Putamen (tissue), 1 donor: ENCODE measurements at regions not wholly inside any gene's neighbourhood (a gene's known extent, or its start where the extent isn't known, plus 50 kb on each side); places are given as distances from the start of the nearest gene placed in this dataset.
A peak's percentile ranks its signal among the peaks of the same experiment; 100 is the strongest.

Source experiments
- DNase-seq: peaks from one replicate; pipeline ENCODE4 v3.0.0-alpha.2; 2016; ENCODE audit warnings: low spot score

DNA sequence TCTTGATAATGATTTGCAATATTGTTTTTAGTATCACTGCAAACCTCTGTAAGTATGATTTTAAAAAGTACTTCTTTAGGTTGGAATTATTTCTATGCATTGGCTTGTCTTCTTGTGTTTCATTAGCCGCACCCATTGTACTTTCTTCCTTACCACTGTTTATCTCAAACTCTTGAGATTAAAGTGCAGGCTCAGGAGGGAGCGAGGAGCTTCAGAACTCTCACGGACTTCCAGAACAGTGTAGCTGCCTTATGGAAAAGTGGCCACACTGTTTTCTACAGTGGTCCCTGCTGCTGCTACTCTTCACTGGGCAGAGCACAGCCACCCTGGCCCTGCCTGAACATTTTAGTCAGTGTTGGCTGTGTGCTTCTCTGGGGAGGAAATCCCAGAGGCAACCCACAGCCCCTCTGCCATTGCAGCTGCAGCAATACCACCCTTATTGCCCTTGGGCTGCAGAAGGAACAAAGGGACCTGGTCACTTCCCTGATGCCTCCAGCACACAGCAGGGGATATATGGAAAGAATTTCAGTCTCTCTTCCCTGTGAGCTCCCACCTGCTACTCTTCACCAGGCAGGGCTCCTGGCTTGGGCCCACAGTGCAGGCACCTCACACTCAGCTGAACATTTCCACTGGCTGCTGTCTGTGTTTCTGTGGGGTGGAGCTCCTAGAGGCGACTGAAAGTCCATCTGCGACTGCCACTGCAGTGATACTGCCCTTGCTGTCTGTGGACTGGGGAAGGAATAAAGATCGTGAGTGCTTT is 91.7 kb upstream of the MAP3K4 start:
- no peak for DNase-seq

DNA sequence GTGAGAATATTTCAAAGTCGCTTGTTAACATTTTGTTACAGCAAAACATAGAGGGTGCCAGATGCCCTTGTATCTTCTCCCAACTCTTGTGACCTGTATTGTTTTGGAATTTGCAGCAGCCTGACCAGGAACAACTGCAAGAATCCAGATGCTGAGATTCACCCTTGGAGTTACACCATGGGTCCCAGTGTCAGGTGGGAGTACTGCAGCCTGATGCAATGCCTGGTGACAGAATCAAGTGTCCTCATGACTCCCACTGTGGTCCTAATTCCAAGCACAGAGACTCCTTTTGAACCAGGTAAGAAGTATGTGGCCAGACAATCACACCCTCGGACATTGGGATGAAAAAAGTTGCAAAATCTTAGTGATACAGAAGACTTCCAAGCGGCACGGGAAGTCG is 79.6 kb upstream of the MAP3K4 start:
- DNase-seq = no peak

DNA sequence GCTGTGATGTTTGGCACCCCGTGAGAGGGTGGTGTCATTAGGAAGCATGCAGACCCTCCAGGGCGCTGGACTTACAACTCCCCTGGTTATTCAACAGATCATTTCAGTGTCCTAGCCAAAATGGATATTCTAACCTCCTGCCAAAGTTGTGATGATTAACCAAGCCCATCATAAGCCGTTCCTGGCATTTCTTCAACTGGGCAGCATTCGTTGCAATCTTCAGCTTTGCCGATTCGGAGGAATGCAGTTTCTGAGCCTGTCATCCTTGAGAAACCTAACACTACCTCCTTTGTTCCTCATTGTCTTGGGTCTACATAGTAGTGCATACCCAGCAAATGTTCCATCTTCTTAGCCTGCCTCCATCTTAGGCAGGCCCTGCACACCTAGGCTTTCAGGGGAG is 79.2 kb upstream of the MAP3K4 start:
- DNase-seq = no peak

DNA sequence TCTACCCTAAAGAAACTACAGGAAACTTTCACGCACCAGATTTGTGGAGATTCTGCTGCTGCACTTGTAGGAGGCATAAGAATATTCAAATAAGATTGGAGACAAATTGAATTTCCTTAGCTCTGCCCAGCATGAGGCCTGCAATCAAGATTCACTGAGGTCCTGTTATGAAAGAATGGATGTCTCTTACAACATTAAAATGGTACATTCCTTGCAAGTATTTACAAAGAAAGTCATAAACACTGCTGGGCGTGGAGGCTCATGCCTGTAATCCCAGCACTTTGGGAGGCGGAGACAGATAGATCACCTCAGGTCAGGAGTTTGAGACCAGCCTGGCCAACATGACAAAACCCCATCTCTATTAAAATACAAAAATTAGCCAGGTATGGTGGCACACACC is 74.0 kb upstream of the MAP3K4 start:
- DNase-seq = no peak

DNA sequence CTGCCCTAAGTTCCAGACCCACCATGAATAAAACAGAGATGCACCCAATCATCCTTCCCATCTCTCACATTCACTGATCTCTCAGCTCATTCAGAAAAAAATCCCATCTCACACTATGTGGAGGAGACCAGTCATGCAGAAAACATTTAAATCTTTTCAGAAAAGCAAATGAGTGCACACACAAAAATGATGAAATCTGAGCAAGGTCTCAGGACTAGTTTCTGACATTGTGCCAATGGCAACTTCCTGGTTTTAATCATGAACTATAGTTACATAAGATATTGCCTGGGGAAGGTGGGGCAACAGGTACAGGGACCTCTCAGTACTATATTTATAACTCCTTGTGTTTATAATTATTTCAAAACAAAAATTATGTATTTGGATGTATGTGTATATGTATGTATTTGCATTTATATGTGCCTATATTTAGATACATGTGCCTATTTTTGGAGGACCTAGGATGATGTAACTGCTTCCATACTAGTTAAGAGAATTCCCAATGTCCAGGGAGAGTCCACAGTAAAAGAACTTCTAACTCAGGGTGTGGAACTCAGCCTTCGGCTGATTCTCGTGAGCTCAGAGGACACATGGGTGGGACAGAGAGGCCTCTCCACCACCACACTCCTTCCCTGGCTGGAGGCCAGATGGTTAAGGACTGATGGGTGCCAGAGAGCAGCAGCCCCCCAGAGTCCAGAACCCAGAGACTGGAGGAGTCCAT is 71.7 kb upstream of the MAP3K4 start:
- no peak for DNase-seq

DNA sequence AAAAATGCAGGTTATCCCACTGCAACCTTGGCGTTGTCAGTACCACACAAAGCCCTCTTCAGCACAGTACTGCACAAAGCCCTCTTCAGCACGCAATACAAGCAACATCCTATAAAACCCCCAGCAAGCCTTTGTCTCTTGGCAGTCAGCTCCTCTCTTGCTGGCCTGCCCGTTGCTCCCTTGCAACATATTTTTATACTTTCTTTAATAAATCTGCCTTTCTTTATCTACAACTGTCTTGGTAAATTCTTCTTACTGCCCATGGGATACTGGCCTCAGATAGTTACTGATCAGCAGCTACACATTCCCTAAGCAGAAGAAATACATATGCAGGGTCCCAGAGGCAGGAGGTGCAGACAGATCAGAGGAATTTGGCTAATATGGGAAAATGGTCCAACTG is 70.5 kb upstream of the MAP3K4 start:
- DNase-seq = no peak

DNA sequence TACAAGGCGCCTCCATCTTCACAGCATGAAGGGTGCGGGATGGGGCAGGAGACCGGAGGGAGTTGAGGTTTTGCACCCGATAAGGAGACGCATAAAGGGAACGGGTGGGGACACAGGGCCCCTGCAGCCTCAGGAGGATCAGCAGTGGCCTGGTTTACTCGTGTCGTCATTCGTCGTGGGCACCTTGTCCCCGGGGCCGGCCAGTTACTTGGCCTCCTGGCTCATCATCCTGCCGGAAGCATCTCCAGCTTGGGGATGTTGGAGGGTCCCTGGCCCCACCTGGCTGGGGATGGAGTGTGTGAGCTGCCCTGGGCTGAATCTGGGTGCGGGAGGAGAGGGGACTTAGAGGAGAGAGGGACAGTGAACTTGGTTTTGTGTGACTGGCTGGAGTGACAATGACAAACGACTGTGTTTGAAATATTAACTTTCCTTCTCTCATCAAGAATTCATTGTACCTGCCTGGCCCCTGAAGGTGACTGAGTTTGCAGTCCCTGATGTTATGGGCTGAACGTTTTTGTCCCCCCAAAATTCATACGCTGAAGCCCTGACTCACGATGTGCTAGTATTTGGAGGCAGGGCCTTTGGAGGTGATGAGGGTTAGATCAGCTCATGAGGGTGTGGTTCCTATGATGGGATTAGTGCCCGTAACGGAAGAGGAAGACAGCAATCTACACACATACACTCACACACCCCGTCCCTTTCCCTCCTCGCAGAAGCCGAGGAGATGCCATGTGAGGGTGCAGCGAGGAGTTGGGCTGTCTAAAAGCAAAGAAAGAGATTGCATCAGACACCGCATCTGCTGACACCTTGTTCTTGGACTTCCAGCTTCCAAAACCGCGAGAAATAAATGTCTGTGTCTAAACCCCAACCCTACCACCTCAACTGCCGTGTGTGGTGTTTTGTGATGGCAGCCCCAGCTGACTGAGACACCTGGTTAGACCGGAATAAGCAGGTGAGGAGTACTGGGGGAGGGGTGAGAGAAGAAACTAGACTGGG is 65.0 kb upstream of the MAP3K4 start:
- DNase-seq = no peak

DNA sequence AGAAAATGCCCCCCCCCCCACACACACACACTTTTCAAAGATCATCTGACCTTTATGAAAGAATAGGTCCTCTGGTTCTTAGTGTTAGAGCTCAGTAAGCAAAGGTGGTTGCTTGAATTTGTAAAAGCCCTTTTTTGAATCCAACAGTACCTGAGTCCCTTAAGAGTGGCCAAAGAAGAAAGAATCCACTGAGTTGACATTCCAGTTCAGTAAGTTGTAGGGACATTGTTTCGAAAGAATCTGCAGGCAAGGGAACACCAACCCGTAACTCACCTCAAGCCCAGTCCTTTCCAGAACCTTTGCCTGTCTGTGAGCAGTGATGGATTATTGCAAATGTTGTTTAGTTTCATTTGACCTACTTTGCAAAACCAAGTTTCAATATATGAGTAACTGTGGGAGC is 64.2 kb upstream of the MAP3K4 start:
- no peak for DNase-seq

DNA sequence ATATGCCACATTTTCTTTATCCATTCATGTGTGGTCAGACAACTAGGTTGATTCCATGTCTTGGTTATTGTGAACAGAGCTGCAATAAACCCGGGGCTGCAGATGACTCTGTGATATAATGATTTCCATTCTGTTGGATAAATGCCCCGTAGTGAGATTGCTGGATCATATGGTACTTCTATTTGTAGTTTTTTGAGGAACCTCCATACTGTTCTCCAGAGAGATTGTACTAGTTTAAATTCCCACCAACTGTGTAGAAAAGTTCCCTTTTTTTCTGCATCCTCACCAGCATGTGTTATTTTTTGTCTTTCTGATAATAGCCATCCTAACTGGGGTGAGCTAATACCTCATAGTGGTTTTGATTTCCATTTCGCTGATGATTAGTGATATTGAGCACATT is 62.2 kb upstream of the MAP3K4 start:
- DNase-seq = no peak

DNA sequence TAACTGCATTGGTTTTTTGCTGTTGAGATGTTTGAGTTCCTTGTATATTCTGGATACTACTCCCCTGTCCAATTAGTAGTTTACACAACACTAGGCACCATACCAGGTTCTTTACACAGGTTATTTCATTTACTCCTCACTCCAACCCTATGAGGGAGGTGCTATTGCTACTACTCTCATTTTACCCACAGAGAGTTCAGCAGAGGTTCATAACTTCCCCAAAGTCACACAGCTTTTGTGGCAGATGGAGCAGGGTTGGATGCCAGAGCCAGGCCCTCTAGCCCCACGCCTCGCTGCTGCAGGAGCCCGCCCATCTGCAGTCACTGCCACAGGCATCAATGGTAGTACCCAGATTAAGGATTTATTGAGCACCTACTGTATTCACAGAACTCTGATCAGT is 61.7 kb upstream of the MAP3K4 start:
- DNase-seq = no peak

DNA sequence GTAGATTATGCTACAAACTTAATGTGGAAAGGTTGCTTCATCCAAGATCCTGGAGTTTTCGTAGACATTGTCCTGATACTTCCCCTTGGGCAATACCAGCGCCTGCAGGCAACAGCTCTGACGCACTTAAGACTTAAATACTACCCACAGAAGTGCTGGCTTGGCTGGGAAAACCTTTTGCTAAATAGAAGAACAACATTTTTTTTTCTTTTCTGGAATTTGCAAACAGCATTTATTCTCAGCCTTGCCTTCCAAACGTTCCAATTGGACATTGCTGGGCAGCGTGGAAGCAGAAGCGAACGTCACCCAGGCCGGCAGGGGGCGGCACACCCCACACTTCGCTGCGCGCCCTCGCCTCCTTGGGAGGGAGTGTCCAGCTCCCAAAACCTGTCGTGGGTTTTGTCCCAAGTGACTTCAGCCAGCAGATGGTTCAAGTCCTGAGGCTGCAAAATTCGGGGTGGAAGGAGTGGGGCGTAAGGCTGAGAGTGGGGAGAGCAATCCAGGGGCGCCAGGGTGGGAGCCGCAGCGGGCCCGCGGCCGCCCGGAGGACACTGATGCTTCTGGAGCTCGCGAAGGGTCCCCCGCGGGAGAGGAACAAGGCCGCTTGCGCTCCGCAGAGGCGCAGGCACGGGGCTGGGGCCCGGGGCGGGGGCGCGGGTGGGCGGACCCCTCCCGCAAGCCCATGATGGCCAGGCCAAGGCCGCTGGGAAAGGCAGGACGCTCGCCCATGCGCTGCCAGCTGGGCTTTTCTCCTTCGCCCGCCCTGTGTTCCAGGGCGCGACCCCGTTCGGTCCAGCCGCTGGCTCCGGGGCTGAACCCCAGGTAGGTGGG is 60.8 kb upstream of the MAP3K4 start:
- DNase-seq = peak; percentile 33

DNA sequence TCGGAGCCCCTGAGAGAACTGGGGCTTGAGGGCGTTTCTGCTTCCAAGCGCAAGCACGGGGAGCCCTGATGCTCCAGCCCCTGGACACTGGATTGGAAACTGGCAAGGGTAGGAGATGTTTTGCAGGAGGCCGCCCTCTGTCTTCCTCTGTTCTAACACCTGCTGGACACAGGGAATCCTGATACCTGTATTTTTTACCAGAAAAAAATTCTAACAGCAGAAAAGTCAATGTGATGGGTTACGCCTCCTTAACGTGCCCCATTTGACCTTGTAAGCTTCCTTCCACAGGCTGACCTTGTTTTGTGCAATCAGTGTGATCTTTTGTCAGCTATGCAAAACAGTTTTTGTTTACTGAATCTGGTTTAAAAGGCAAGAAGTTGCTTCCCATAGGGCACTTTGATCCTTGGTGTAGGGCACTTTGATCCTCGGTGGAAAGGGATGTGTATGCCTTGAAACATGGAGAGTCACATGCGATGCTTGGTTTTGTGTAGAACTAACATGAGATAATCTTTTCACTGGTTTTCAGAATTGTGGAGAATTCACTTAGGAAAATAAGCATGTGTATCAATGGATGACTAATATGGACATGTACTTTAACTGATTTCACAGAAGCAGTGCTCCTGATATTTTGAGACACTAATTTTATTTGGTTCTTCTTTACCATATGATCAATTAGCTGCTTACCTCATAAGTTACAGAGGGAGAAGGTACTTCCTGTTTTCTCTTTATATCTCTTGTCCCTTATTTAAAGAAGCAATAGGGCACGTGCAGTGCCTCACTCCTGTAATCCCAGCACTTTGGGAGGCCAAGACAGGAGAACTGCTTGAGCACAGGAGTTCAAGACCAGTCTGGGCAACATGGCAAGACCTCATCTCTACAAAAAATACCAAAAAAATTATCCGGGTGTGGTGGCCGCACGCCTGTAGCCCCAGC is 59.9 kb upstream of the MAP3K4 start:
- DNase-seq = no peak

DNA sequence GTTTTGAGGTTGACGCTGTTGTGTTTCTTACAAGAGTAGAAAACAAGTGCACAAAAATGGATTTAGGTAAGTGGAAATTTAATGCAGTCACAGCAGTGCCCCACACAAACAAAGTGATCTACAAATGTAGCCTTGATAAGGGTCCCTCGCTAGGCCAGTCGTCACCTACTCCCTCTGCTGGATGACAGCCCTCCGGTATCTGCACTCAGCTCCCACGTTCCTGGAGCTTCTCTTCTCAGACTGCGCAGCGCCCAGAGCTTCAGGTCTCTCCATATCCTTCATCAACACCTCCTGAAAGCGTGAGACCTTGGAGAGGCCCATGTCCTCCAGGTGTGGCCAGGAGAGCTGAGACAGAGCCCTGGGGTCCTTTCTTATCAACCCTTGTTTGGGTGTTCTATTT is 58.3 kb upstream of the MAP3K4 start:
- DNase-seq = no peak

DNA sequence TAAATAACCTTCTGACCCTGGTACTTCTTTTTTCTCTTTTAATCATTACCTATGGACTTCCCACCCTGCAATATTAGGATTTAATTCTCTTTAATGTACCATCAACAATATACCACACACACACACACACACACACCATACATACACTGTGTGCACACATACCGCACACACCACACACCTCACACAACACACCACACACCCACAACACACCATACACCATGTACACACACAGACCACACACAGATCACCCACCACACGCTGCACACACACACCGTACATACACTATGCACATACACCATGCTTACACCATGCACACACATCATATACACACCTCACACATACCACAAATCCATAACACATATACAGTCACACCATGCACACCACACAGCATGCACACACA is 57.4 kb upstream of the MAP3K4 start:
- DNase-seq = no peak

DNA sequence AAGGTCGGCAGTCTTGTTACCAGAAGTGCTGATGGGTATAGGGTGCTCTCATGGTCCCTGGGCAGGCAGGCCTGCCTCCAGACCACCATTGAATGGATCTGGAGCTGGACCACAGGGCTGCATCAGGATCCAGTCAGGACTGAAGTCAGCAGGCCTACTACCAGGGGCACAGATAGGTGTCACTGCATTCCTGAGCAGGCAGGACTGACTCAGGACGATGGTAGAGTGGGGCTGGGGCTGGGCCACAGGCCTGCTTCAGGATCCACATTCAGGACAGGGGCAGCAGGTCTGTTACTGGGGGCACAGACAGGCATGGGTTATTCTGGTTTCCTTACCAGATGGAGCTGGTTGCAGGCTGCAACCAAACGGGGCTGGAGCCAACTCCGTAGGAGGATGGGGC is 51.4 kb upstream of the MAP3K4 start:
- DNase-seq = no peak
